Activated T-cell treated with anti-CD3 and anti-CD28 coated beads, Interleukin-2, amount 50 U/mL, for 1 hour (primary cell): ENCODE measurements at regions not wholly inside any gene's neighbourhood (a gene's known extent, or its start where the extent isn't known, plus 50 kb on each side); places are given as distances from the start of the nearest gene placed in this dataset.
A peak's percentile ranks its signal among the peaks of the same experiment; 100 is the strongest.
"Not testable (repeated sequence)": the region's sequence is repeated elsewhere in the genome, so short reads cannot be mapped to it uniquely, and the experiment has no call there.

Experiments
- DNase-seq: peaks from one replicate; pipeline ENCODE4 v3.0.0-alpha.2; 2020

DNA sequence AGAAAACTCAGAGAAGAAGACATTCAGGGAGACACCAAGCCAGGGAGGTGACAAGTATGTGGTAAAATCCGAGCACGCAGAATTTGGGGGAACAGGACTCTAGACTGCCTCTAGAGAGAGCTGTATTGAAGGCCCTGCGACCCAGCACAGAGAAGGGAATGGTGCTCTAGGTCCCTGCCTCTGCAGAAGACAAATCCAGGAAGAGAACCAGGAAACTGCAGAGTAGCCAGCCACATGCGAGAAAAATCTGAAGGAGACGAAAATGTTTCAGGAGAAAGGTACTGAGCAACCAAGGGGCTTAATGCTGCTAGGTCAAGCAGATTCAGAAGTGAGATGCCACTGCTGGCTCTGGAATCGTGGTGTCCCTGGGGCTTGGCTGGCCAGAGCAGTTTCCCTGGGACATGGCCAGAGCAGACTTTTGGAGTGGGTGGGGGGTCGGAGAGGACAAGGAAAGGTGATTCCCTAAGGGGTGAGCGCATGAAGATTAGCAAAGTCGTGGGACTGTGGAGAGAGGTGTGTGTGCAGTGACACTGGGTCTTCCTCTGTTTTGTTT lies 158.0 kb upstream of the KLF6 start:
- DNase-seq: no peak

- DNase-seq: no peak
These were observed 156.7 kb upstream of the KLF6 start for GRCh38 chr10:3941676-3942075.

DNA sequence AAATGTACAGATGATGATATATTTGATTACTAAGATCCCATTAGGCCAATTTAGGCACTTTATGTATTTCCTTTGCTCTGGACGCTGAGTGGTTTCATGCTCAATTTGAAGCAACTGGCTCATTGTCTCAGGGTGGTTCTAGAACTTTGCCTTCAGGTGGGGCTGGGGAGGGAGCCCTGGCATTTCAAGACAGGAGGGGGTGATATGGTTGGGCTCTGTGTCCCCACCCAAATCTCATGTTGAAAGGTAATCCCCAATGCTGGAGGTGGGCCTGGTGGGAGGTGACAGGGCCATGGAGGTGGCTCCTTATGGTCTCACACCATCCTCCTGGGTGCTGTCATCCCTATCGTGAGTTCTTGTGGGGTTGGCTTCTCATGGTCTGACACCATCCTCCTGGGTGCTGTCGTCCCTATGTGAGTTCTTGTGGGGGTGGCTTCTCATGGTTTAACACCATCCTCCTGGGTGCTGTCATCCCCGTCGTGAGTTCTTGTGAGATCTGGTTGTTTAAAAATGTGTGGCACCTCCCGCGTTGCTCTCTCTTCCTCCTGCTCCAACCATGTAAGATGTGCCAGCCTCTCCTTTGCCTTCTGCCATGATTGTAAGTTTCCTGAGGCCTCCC lies 151.5 kb upstream of the KLF6 start:
- DNase-seq: no peak

- DNase-seq: no peak
These were observed 150.9 kb upstream of the KLF6 start for GRCh38 chr10:3935933-3936359.

GRCh38 chr10:3935141-3935540 lies 150.1 kb upstream of the KLF6 start:
- peak; percentile 46 for DNase-seq

- no peak for DNase-seq
These were observed 148.7 kb upstream of the KLF6 start for GRCh38 chr10:3933733-3934132.

DNA sequence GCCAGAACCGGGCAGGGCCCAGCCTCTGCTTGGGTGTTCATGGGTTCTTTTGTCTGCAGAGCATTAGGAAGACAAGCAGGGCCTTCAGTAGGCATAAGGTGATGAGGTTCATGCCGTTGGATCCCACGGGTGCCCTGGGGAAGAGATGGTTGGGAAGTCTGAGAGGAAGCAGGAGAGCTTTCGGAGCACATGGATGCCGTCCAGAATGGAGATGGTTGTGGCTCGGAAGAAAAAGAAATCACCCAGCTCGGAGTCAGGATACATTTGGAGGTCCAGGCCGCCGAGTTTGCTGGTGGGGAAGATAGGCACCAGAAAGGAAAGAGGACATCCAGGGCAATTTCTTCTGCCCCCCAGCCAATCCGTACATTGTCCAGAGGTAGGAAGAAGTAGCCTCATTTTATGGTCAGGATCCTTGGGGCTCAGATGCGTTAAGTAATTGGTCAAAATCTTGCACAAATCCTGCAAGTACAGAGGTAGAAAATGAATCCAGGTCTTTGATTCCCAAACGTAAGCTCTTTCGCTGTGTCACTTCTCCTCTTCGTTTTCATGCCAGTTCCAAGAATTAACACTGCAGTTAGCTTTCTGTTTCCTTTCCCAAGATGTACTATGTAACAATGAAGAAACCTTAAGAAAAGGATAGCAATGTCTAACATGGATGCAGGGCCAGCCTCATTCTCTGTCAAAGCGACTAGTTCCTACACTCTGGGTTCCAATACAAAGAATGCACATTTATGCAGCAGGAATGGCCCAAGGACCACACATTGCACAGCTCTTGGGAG lies 147.8 kb upstream of the KLF6 start:
- DNase-seq: no peak

DNA sequence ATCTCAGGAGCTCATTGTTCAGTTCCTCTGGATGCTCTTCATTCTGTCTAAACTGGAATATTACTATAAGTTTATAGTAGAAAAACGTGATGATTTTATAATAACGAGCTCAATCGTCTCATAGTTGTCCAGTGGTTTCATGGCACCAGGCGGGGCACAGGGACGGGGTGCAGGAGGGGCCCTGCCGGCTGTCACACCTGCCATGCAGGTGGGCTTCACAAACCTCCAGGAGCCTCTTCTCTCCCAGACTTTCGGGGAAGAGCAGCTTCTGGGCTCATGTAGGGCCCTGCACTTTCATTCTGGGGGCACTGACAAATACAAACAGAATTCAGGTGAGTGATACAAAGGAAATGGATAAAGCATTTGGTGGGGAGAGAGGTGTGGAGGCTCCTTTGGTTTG lies 146.9 kb upstream of the KLF6 start:
- DNase-seq: no peak

DNA sequence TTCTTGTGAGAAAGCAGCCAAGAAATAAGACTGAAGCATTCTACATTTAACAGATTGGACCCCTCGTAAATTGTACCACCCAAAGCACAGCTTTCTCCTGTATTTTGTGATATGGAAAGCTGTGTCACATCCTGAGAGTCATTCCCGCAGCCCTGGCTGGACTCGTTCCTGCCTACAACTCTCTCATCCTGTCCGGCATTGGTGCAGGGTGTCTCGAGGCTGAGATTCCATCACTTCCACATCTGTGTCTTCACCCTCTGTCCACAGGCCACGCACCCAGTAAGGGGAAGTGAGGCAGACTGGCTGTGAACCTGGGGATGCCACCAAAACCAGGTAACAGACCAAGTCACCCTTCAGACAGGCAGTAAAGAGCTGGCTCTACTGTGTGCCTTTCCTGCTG lies 146.2 kb upstream of the KLF6 start:
- no peak for DNase-seq

GRCh38 chr10:3928569-3928968 lies 143.6 kb upstream of the KLF6 start:
- DNase-seq: no peak

- DNase-seq: no peak
These were observed 143.1 kb upstream of the KLF6 start for GRCh38 chr10:3928078-3928477.

DNA sequence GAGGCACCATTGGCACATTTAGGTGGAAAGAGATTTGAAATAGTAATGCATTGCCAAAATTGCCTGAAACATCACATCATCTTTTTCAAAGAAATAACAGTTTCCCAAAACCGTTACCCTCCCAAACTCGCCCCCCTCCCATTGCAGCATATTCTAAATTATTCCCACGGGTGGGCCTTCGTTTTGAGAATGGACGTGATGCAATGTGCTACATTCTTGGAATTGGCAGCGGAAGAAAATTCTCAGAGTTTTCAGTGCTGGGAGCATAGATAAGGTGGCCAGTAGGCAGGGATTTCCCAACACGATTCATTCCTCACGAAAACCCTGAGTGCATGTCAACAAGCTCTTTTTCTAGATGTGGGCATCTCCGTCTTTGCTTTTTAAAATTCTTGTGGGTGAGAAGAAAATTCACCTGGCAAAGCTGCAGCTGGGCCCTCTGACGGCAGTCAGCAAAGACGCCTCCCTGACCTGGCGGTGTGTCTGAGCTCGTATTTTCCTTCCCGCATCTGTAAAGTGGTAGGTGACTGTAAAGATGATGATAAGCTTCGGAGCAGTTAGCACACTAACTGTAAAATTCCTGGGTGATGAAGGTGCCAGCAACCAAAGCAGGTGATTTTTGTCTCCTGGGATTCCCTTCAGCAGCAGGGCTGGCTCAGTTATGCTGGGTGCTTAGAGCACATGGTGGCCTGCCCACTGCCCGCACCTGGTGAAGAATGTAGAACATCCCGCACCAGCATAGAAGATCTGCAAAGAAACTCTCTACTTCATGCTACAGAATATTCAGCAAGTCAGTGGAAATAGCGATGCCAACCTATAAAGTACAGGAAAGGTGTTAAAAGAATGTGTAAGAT lies 141.9 kb upstream of the KLF6 start:
- DNase-seq: no peak

GRCh38 chr10:3926258-3926657 lies 141.2 kb upstream of the KLF6 start:
- DNase-seq: no peak

GRCh38 chr10:3925184-3925583 lies 140.2 kb upstream of the KLF6 start:
- DNase-seq: no peak

- no peak for DNase-seq
These were observed 139.3 kb upstream of the KLF6 start for GRCh38 chr10:3924344-3924743.

GRCh38 chr10:3923033-3923432 lies 138.0 kb upstream of the KLF6 start:
- no peak for DNase-seq

- no peak for DNase-seq
These were observed 134.8 kb upstream of the KLF6 start for GRCh38 chr10:3919709-3920308.

- DNase-seq: not testable (repeated sequence)
These were observed 132.4 kb upstream of the KLF6 start for GRCh38 chr10:3917392-3917791.

- no peak for DNase-seq
These were observed 129.7 kb upstream of the KLF6 start for GRCh38 chr10:3914733-3915132.

GRCh38 chr10:3911713-3912442 lies 126.9 kb upstream of the KLF6 start:
- DNase-seq: no peak

DNA sequence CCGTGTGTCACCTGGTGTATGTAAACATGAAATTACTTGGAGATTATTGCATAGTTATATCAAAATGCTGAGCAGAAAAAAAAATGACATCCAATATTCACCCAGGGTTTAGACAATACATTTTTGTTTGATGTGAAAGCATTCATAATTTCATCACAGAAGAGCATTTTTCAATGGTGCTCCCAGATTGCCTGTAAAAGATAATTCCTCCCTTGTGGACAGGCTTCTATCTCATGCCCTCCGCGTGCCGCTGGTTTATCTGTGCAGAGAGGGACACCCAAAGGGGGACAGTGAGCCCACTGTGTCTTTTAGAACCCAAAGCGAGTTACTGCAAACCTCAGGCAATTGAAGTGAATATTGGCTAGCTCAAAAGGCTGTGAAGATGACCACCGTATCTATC lies 126.2 kb upstream of the KLF6 start:
- DNase-seq: no peak

DNA sequence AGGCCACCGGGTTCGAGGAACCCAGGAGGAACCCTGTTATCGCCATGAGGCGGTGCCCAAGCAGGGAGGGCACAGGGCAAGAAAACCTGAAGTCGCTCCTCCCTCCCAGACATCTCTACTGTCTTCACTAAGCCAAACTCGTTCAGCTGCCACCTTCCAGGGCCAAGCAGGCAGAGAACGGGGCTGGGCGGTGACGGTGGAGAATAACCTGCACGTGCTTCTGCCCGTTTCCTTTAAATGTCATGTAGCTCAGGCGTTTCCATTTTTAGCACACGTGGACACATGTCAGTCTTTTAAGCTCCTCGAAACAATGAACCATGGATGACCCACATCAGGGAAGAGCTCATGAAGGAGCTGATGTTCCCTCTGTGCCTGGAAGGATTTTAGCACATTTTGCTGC lies 124.3 kb upstream of the KLF6 start:
- DNase-seq: no peak
